Natural killer cell treated with Interleukin-12 subunit alpha and Interleukin-12 subunit beta and Interleukin-15 and Interleukin-18, amount 100 ng/mL, for 72 hours (primary cell): ENCODE measurements at regions not wholly inside any gene's neighbourhood (a gene's known extent, or its start where the extent isn't known, plus 50 kb on each side); places are given as distances from the start of the nearest gene placed in this dataset.

Experiments
- ATAC-seq, 2 donors: fragments of 150-1000 bp; cut with Tn5 transposase in 1 of 2; sonication (Bioruptor Pico), chemical (Tn5 transposase) in 1 of 2; 2 replicates each; pipeline ENCODE4 v1.10.0; 2021
- DNase-seq: peaks from one replicate; pipeline ENCODE4 v3.0.0; 2022; ENCODE audit warnings: low spot score
- H3K27ac Mint-ChIP-seq, 2 donors: 1 replicate in 1 of 2; 2 replicates in 1 of 2; pipeline ENCODE4 v1.8.0; 2022; ENCODE audit warnings: mixed read lengths in 2 of 2, mild to moderate bottlenecking in 1 of 2, moderate library complexity in 1 of 2
- H3K27me3 Mint-ChIP-seq, 2 donors: 1 replicate in 1 of 2; 2 replicates in 1 of 2; pipeline ENCODE4 v1.8.0; 2022; ENCODE audit warnings: mixed read lengths in 2 of 2
- H3K36me3 Mint-ChIP-seq: one replicate; pipeline ENCODE4 v1.8.0; 2022; ENCODE audit warnings: mixed read lengths
- H3K4me1 Mint-ChIP-seq, 2 donors: 1 replicate in 1 of 2; 2 replicates in 1 of 2; pipeline ENCODE4 v1.8.0; 2022; ENCODE audit warnings: low read depth in 2 of 2, mixed read lengths in 2 of 2, mild to moderate bottlenecking in 1 of 2
- H3K4me3 Mint-ChIP-seq: one replicate; pipeline ENCODE4 v1.8.0; 2022; ENCODE audit warnings: mixed read lengths
- H3K9me3 Mint-ChIP-seq: 2 replicates; pipeline ENCODE4 v1.8.0; 2022; ENCODE audit warnings: mixed read lengths

DNA sequence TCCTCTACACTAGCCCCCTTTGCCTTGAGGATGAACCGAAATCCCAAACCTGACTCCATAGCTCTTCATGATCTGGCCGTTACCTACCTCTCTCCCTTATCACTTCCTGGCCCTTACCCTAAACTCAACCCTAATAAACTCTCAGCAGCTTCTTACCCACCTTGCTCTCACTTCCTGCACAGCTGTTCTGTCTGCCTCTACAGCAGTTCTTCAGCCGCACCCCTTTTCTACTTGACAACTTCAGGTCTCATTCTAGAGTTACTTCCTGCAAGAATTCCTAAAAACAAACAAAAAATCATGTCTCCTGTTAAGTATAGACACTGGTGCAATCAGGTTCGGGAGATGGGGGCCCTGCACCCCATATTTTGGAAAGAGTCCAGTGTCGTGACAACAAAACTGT, 239.9 kb upstream of the CELF2 start:
- DNase-seq (no peak), ATAC-seq (no peak)
- no peaks in the 10 kb centered on the region for H3K9me3 Mint-ChIP-seq
- H3K36me3 Mint-ChIP-seq, result no peaks in the 10 kb centered on the region
- H3K4me3 Mint-ChIP-seq, result no peak overlapping the region
- no peak overlapping the region for H3K27ac Mint-ChIP-seq
- H3K4me1 Mint-ChIP-seq, result no peaks in the 10 kb centered on the region
- H3K27me3 Mint-ChIP-seq, result peaks cover 11 to 30% of the 10 kb centered on the region in 2 donors

DNA sequence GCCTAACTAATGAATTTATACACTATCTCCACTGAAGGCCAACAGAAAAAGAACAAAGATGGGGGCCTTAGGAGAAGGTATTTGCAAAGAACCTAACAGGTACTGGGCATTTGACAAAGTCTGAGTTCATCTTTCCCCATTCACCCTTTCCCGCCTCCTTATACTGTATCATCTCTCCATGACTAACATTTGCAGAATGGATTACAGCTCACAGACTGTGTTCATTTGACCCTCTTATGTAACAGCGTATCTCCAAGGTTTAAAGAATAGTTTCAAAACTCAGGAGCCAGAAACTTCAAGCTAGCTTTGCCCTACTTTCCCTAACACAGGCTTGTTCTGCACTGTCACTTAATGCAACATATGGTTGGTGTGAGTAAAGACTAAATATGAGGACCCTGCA, 238.7 kb upstream of the CELF2 start:
- H3K27me3 Mint-ChIP-seq, result peaks cover 13 to 37% of the 10 kb centered on the region in 2 donors
- DNase-seq (no peak), ATAC-seq (no peak)
- H3K9me3 Mint-ChIP-seq, result no peaks in the 10 kb centered on the region
- H3K27ac Mint-ChIP-seq, result no peak overlapping the region
- no peak overlapping the region for H3K4me3 Mint-ChIP-seq
- no peaks in the 10 kb centered on the region for H3K4me1 Mint-ChIP-seq
- H3K36me3 Mint-ChIP-seq, result no peaks in the 10 kb centered on the region

DNA sequence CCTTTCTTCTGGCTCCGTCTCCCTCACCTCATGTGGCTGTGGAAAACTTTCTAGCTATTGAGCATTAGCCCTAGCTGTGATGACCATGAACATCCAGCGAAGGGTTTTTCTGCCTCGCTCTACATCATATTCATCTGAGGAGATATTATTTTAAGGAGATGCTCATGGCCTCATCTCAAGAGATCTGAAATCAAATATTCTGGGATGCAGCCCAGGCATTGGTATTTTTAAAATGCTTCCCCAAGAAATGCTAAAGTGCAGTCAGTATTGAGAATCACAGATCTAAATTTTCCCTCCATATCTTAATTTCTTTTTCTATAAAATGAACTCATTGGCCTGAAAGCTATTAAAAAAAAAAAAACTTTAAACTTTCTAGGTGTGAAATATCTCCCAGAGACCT, 238.2 kb upstream of the CELF2 start:
- DNase-seq (no peak), ATAC-seq (no peak)
- Mint-ChIP-seq H3K4me1 (no peaks in the 10 kb centered on the region), H3K9me3 (no peaks in the 10 kb centered on the region), H3K27ac (no peak overlapping the region), H3K4me3 (no peak overlapping the region), H3K27me3 (peaks cover 15 to 42% of the 10 kb centered on the region in 2 donors), H3K36me3 (no peaks in the 10 kb centered on the region)

DNA sequence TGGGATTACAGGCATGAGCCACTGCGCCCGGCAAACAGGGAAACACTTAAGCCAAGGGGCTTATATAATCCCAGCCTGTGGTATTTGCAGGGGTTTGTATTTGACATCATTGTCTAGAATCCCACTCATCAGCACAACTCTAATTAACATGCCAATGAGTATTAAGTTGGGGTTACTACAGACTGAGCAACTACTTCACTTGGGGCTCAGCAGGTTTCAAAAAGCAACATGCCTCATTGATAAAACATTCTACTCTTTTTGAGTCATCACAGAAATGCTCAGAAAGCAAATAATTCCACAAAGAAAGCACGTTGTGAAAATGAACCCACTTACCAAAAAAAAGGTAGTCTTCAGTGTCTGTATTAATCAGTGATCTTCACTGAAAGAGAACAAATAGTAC, 236.9 kb upstream of the CELF2 start:
- no peak for ATAC-seq
- no peak overlapping the region for H3K4me3 Mint-ChIP-seq
- peaks cover 21 to 54% of the 10 kb centered on the region in 2 donors for H3K27me3 Mint-ChIP-seq
- no peak overlapping the region for H3K27ac Mint-ChIP-seq
- DNase-seq, result no peak
- H3K36me3 Mint-ChIP-seq, result no peaks in the 10 kb centered on the region
- no peaks in the 10 kb centered on the region for H3K4me1 Mint-ChIP-seq
- H3K9me3 Mint-ChIP-seq, result no peaks in the 10 kb centered on the region

DNA sequence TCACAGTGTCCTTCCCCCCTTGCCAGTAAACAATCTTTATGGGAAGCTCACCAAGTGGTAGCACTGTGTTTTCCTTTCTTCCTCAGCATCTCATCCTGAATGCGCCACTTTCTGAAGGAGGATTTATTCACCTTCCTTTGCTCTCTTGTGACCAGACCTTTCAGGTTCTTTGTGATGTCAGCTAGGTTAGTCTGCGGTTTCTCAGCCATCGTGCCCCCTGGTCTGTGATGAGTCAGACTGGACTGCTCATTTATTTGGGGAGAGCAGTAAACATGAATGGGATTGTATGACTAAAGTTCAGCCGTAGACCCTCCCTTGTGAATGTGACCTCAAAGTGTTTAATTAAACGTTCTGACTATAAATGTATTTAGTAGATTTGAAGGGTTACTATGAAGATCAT, 235.1 kb upstream of the CELF2 start:
- ATAC-seq, result no peak
- Mint-ChIP-seq H3K36me3 (no peaks in the 10 kb centered on the region), H3K4me1 (peaks cover 0 to 5% of the 10 kb centered on the region in 2 donors), H3K27me3 (peaks cover 14 to 44% of the 10 kb centered on the region in 2 donors), H3K9me3 (no peaks in the 10 kb centered on the region), H3K27ac (no peak overlapping the region), H3K4me3 (no peak overlapping the region)
- no peak for DNase-seq

DNA sequence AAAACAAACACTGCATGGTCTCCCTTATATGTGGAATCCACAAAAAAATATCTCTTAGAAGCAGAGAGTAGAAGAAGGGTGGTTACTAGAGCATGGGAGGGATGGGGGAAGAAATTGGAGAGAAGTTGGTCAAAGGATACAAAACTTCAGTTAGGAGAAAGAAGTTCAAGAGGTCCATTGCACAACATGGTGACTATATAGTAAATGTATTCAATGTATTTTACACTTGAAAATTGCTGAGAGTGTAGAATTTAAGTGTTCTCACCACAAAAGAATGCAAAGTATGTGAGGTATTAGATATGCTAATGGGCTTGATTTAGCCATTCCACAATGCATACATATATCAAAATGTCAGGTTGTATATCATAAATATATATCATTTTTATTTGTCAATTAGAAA, 232.0 kb upstream of the CELF2 start:
- Mint-ChIP-seq H3K4me1 (peaks cover 0 to 5% of the 10 kb centered on the region in 2 donors), H3K4me3 (no peak overlapping the region), H3K9me3 (no peaks in the 10 kb centered on the region), H3K36me3 (no peaks in the 10 kb centered on the region), H3K27me3 (peaks cover 12 to 24% of the 10 kb centered on the region in 2 donors), H3K27ac (no peak overlapping the region)
- ATAC-seq (no peak), DNase-seq (no peak)

DNA sequence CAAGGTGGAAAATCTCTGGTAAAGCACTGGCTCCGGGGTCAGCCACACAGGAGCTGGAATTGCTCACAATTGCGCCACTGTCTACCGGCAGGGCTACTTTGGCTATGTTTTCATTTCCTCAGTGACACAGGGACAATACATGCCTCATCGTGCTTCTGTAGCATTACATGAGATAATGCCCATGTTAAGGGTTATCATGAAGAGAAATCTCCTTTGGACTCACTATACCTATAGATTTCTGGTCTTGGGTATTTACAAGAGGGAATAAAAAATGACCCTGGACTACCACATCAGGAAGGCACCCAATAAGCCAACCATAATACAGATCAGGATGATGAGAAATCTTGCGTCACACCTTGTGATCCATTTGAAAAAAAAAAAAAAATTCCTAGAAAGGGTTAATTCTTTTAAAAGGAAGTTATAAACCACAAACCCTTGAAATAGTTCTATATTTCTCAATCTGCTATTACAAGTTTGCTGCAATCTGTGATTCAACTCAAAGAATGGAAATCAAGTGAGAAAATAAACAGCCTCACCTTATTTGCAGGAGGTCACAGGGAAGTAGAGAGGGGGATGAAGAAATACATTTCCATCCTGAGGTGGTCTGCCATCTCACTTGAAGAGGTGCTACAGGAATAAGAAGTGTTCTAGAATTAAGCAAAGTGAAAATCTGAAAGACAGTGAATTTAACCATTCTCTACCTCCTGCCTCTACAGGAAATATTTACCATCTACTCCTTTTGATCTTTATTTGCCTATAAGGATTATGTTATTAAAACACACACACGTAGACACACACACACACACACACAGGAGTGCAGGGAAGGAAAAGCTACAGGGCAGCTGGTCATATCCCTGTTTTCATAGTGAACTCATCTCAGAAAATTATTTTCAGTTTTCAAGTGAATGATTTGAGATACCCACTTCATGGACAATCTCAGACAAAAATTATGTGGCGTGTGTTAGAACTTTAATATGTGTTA, 231.3 kb upstream of the CELF2 start:
- no peak for DNase-seq

DNA sequence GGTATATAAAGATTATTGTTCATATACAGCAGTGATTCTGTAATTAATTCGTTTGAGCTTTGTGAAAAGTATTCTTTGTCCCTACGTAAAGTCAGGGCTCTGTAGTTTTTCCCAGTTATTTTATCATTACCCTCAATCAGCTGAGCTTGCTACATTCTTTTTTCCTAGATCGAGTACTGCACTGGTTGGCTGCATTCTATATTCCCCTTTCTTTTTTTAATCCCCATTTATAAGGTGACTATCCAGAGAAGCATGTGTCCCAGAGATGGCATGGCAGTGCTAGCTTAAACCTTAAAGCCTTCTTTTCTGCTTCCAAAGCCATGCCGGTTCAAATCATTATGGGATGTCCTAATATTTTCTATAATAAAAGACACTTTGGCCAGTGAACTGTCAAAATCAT, 230.1 kb upstream of the CELF2 start:
- no peak overlapping the region for H3K27ac Mint-ChIP-seq
- H3K4me1 Mint-ChIP-seq, result peaks cover 0 to 5% of the 10 kb centered on the region in 2 donors
- H3K36me3 Mint-ChIP-seq, result no peaks in the 10 kb centered on the region
- H3K9me3 Mint-ChIP-seq, result no peaks in the 10 kb centered on the region
- DNase-seq, result no peak
- ATAC-seq, result no peak
- H3K27me3 Mint-ChIP-seq, result peaks cover 15 to 36% of the 10 kb centered on the region in 2 donors
- H3K4me3 Mint-ChIP-seq, result no peak overlapping the region

More for the DNA sequence above, 231.3 kb upstream of the CELF2 start:
- H3K36me3 Mint-ChIP-seq, result no peaks in the 10 kb centered on the region
- ATAC-seq, result no peak
- H3K27ac Mint-ChIP-seq, result no peak overlapping the region
- H3K4me1 Mint-ChIP-seq, result peaks cover 0 to 5% of the 10 kb centered on the region in 2 donors
- no peaks in the 10 kb centered on the region for H3K9me3 Mint-ChIP-seq
- H3K4me3 Mint-ChIP-seq, result no peak overlapping the region
- H3K27me3 Mint-ChIP-seq, result peaks cover 12 to 24% of the 10 kb centered on the region in 2 donors

DNA sequence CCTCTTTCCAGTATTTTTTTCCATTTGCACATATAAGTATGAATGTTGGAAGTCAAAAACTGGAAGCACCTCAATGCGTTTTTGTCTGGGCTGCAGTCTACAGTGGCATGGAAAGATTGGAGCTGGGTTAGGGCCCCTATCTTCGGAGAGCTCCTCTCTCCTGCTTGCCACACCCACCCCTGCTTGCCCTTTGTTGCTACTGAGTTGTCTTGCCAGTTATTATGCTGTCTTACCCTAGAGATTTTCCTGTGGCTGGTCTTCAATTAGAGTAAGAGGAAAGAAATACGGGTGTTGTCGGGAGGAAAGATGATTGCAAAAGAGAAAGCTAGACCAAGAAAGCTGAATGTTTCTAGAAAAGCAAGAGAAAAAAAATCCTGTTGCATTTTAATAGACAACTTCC, 228.9 kb upstream of the CELF2 start:
- no peaks in the 10 kb centered on the region for H3K9me3 Mint-ChIP-seq
- no peak for ATAC-seq
- no peak overlapping the region for H3K27ac Mint-ChIP-seq
- H3K36me3 Mint-ChIP-seq, result no peaks in the 10 kb centered on the region
- peaks cover 0 to 5% of the 10 kb centered on the region in 2 donors for H3K4me1 Mint-ChIP-seq
- H3K4me3 Mint-ChIP-seq, result no peak overlapping the region
- DNase-seq, result no peak
- peaks cover 19 to 38% of the 10 kb centered on the region in 2 donors for H3K27me3 Mint-ChIP-seq

DNA sequence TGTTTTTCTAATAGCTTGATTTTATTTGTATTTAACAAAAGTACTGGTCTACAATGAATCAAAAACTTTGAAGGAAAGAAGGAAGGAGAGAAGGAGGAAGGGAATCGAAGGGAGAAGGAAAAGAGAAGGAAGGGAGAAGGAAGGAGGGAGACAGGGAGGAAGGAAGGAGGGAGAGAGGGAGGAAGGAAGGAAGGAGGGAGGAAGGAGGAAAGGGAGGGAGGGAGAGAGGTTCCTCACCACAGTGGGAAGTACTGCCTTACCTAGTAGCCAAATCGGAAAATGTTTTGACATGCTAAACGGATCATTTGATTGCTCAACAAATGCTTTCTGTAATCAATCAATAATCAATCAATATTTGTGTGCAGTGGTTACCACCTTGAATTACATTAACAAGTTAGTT, 225.8 kb upstream of the CELF2 start:
- H3K27ac Mint-ChIP-seq, result no peak overlapping the region
- peaks cover 20 to 29% of the 10 kb centered on the region in 2 donors for H3K27me3 Mint-ChIP-seq
- no peaks in the 10 kb centered on the region for H3K36me3 Mint-ChIP-seq
- H3K4me3 Mint-ChIP-seq, result no peak overlapping the region
- ATAC-seq (no peak), DNase-seq (no peak)
- no peaks in the 10 kb centered on the region for H3K9me3 Mint-ChIP-seq
- no peaks in the 10 kb centered on the region for H3K4me1 Mint-ChIP-seq

DNA sequence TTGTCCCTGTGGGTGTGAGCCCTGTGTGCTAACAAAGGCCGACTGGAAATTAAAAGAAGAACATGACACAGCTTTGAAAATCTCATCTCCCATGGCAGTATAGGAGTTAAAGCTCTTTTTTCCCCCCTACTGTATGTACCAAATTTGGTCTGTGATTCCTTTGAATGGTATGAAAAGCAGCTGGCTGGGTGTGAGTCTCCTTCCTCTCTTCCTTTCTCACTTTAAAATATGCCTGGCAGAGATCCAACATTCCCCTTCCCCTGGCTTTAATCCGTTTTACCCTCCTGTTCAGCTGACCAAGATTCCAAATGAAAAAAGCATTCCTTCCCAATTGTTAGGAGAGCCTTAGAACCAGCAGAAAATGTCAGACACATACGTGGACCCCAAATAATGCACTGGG, 225.0 kb upstream of the CELF2 start:
- no peak overlapping the region for H3K4me3 Mint-ChIP-seq
- H3K9me3 Mint-ChIP-seq, result no peaks in the 10 kb centered on the region
- H3K27ac Mint-ChIP-seq, result no peak overlapping the region
- ATAC-seq, result no peak
- DNase-seq, result no peak
- H3K27me3 Mint-ChIP-seq, result peaks cover 22 to 37% of the 10 kb centered on the region in 2 donors
- H3K36me3 Mint-ChIP-seq, result no peaks in the 10 kb centered on the region
- no peaks in the 10 kb centered on the region for H3K4me1 Mint-ChIP-seq

DNA sequence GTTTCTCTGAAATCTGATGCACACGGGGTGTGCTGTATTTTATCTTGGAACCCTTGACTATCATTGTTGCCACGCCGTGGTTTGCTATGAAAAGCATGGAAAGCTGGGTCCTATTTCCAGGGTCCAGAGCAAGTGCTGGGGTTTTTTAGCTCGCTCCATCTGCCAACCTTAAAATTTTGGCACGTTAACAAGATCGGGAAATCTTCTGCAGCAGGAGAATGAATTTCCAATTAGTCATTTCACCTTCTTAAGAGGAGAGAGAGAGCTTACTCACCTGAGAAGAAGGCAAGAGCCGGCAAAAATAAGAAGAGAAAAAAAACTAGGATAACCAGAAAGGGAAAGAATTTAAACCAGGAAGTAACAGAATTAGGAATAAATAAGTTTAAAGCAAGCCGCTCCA, 223.6 kb upstream of the CELF2 start:
- Mint-ChIP-seq H3K27me3 (peaks cover 27 to 49% of the 10 kb centered on the region in 2 donors), H3K36me3 (no peaks in the 10 kb centered on the region), H3K4me3 (no peak overlapping the region), H3K27ac (no peak overlapping the region), H3K4me1 (no peaks in the 10 kb centered on the region), H3K9me3 (no peaks in the 10 kb centered on the region)
- DNase-seq (no peak), ATAC-seq (no peak)

DNA sequence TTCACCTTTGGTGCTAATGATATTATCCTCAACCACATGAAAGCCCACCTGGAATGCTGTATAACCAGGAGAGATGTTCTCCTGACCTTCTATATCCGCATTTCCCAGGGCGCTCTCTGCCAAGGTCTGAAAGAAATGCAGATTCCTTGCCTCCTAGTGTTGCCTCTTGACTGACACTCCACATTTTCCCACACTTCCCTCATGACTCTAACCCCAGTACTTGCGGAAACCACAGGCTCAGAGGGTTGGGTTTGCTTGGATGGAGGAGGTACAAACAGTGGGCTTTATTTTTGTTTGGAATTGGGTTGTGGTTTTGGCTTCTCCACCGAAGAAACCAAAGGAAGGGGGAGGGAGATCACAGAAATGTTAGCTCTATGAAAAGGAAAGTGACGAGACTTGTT, 222.9 kb upstream of the CELF2 start:
- Mint-ChIP-seq H3K4me1 (no peaks in the 10 kb centered on the region), H3K27me3 (peaks cover 27 to 49% of the 10 kb centered on the region in 2 donors), H3K9me3 (no peaks in the 10 kb centered on the region), H3K4me3 (no peak overlapping the region), H3K36me3 (no peaks in the 10 kb centered on the region), H3K27ac (no peak overlapping the region)
- ATAC-seq, result no peak
- DNase-seq, result no peak

DNA sequence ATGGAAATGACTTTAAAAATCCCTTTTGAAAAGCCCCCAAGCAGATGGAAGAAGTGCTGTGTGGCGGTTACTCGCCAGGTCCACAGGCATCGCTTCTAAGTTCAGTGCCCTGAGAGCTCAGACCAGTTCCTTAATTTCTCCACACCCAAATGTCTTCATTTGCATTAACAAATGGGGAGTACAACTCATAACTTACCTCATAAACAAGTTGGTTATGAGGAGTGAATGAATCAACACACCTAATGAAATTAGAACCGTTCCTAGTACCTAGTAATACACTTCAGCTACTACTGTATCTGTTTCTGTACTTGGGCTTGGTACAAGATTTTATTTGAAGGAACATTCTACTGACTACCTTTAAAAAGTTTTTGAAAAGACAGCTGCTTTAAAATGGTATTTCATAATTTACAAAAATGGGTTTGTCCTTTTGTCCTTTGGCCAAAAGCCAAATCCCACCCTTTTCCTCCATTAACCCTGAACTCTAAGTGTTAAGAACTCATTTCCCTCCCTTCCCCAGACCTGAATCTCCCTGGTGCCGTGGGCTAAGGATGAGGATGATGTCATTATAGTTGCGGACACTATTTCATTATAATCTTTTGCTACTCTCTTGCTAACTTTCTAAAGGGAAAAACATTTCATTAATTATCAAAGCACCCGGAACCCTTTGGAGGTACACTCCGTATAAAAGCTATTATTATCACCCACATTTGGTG, 221.5 kb upstream of the CELF2 start:
- Mint-ChIP-seq H3K27ac (no peak overlapping the region), H3K9me3 (no peaks in the 10 kb centered on the region), H3K36me3 (no peaks in the 10 kb centered on the region), H3K27me3 (peaks cover 27 to 49% of the 10 kb centered on the region in 2 donors), H3K4me1 (no peaks in the 10 kb centered on the region), H3K4me3 (no peak overlapping the region)
- no peak for DNase-seq
- ATAC-seq, result no peak
